IPS-18c (cell line): ENCODE measurements at regions not wholly inside any gene's neighbourhood (a gene's known extent, or its start where the extent isn't known, plus 50 kb on each side); places are given as distances from the start of the nearest gene placed in this dataset.
"Not testable (repeated sequence)": the region's sequence is repeated elsewhere in the genome, so short reads cannot be mapped to it uniquely, and the experiment has no call there.

Experiments
- H3K4me3 ChIP-seq: 2 replicates; pipeline ENCODE4 v1.7.0; 2013; ENCODE audit warnings: low read depth, mild to moderate bottlenecking, low read length, moderate library complexity; ENCODE audit not compliant: insufficient read depth
- H3K9me3 ChIP-seq: one replicate; pipeline ENCODE4 v1.6.1; 2013; ENCODE audit warnings: mild to moderate bottlenecking, low read length, moderate library complexity; ENCODE audit not compliant: control insufficient read depth, insufficient read depth

DNA sequence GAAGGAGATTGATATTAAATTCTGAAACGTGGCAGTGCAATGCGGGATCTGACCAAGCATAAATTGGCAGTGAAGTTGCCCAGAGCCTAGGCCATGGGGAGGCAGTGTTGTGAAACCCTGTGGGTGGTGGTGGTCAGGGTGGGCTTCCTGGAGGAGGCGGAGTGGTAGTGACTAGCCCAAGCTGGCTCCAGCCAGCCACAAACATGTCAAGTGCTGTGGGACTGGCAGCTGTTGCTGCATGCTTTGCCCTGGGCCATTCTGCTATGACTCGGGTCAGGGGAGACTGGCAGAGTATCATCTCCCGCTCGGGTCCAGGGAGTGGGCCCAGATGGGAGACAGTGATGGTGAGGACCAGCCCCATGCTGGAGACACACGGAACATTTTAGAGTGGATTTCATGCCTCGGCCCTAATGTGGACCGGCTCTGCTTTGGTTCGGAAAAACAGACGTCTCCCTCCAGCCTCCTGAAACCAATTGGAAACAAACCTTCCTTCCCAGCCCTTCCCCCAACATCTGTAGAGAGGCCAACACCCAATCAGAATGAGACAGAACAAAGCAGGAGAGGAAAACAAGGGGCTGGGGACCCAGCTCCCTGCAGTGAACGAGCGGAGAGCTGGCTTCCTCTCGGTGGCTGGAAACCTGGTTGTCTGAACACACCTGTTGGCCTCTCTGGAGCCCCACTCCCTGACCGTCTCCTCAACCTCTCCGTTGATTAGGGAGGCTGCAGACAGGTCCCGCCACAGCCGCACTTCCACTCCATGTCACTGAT lies 58.2 kb downstream of the TMEM270 start:
- Histone ChIP-seq H3K9me3 (peaks cover 2% of the 10 kb centered on the region), H3K4me3 (0 out of 2 replicates have a peak overlapping the region, but pooled peaks have one; percentile 1)

DNA sequence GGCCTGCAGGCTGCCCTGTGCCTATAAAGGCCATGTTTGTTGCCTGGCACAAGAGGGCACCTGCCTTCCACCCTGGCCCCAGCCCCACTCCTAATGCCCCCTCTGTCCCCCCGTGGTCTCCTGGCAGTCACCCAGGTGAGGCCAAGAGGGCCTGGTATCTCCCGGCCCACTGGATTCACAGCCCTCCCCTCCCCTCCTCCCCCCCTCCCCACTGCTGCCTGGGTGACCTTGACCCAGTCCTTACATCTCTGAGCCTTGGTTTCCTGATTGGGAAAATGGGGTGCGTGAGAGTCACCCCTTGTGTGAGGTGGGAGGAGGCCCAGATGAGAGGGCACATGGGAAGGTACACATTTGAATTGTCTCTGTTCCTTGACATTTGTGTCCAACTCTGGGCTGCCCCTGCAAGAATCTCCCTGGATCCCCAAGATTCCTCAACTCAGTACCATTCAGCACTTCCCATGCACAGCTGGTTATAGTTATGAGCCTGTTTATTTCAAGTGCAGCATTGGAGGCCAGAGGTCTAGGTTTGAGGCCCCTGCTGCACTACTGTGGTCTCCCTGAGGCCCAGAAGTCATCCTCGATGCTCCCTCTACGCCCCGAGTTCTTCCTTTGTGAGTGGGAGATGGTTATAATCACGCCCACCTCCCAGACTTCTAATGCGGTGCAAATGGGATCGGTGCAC lies 58.9 kb downstream of the TMEM270 start:
- Histone ChIP-seq H3K4me3 (0 out of 2 replicates have a peak overlapping the region, but pooled peaks have one; percentile 1), H3K9me3 (no peaks in the 10 kb centered on the region)

DNA sequence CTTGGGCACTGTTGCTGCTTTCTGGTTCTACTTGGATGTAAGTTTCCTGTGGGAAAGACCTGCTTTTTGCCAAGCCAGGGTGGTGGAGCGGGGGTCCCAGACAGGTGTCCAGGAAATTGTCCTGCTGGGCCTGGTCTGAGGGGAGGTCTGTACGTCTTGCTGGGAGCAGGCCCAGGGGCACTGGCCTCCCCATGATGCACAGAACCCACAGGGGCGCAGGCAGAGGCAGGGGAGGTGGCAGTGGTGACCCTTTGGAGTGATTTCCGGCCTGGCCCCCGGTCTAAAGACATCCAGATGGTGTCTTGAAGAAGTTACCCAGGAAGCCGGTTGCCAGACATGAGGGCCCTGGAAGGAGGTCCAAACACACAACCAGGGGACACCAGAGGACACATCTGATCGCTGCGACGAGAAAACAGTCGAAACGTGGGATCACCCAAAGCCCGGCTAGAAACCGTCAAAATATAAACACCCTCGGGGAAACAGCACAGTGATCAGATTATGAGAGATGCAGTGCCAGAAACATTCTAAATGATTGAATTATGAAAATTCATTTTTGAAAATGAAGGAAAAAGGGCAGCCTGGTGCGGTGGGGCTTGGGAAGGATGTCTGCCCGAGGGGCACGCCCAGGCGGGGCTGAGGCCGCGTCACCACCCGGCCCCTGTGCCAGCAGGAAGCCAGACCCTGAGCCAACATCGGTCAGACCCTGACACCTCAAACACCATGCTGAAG lies 59.6 kb downstream of the TMEM270 start:
- Histone ChIP-seq H3K9me3 (no peaks in the 10 kb centered on the region), H3K4me3 (no peak overlapping the region)

DNA sequence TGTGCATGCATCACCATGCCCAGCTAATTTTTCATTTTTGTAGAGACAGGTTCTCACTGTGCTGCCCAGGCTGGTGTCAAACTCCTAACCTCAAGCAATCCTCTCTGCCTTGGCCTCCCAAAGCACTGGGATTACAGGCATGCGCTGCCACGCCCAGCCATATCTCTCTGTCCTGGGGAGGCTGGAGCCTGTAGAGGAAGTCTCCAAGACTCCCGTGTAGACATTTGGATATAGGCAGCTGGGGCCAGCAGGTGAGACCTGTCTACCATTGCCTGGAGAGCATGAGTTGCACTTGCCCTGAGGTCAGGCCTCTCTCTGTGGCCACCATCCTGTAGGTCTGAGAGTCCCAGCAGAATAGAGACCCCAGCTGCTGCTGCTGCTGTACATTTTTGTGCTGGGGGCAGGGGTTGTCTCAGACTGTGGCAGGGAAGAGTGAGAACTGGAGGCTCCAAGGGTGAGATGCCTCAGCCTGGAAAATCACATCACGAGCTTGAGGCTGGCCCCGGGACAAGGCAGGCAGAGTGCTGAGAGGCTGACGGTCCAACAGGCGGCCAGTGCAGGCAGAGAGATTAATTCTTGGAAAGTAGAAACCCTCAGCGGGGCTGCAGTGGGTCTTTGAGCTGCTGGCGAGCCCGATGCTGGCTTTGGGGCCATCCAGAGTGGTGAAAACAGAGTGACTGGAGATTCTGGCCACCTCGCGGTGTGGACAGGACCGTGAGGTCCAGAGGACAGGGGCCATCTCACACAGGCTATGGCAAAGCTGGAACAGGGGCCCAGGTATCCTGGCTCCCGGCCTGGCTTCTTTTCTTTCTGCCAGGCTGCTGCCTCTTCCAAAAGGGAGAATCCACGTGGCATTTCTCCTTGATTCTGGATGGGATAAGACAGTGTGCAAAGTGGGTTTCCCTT lies 60.9 kb downstream of the TMEM270 start:
- H3K9me3 ChIP-seq: no peaks in the 10 kb centered on the region
- H3K4me3 ChIP-seq: no peak overlapping the region

DNA sequence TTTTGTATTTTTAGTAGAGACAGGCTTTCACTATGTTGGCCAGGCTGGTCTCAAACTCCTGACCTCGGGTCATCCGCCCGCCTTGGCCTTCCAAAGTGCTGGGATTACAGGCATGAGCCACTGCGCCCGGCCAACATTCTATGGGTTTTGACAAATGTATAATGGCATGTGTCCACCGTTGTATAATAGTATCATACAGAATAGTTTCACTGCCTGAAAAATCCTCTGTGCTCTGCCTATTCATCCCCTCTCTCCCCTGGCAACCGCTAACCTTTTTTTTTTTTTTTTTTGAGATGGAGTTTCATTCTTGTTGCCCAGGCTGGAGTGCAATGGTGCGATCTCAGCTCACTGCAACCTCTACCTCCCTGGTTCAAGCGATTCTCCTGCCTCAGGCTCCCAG lies 67.7 kb downstream of the TMEM270 start:
- not testable (repeated sequence) for H3K9me3 ChIP-seq, H3K4me3 ChIP-seq

DNA sequence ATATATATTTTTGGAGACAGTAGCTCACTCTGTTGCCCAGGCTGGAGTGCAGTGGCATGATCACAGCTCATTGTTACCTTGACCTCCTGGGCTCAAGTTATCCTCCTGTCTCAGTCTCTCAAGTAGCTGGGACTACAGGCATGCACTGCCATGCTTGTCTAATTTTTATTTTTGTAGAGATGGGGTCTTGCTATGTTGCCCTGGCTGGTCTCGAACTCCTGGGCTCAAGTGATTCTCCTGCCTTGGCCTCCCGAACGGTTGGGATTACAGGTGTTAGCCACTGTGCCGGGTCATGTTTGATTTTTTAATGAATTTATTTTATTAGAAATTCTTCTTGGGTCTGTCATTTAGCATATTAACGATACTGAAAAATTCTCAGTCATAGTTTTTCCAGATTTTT lies 70.5 kb downstream of the TMEM270 start:
- Histone ChIP-seq H3K4me3 (no peak overlapping the region), H3K9me3 (no peaks in the 10 kb centered on the region)

DNA sequence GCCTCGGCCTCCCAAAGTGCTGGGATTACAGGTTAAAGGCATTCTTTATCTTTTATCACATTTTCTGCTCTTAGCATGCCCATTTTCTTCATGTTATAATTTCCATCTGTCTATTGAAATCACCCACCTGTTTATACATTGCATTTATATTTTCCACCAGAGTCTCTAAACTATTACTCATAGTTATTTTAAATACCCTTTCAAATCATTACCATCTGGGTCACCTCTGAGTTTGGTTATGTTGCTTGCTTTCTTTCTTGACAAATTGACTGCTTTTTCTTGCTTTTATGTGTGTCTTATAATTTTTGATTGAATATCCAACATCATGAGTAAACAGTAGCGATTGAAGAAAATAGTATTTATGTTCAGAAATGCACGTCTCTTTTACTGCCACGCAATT lies 71.4 kb downstream of the TMEM270 start:
- no peaks in the 10 kb centered on the region for H3K9me3 ChIP-seq

DNA sequence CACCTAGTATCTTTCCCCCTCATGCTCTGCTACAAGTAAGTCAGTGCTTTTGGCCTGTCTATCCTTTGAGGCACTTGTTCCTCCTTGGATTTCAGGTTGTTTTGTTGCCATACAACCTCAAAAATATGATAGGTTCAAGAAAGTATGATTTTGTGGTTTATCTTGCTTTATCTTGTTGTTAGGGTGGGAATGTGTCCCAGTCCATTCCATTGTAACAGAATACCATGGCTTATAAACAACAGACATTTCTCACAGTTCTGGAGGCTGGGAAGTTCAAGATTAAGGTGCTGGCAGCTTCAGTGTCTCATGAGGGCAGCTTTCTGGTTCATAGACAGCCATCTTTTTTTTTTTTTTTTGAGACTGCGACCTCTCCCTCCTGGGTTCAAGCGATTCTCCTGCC lies 72.1 kb downstream of the TMEM270 start:
- no peaks in the 10 kb centered on the region for H3K9me3 ChIP-seq
- H3K4me3 ChIP-seq: no peak overlapping the region

More for the DNA sequence above, 71.4 kb downstream of the TMEM270 start:
- H3K4me3 ChIP-seq: no peak overlapping the region

DNA sequence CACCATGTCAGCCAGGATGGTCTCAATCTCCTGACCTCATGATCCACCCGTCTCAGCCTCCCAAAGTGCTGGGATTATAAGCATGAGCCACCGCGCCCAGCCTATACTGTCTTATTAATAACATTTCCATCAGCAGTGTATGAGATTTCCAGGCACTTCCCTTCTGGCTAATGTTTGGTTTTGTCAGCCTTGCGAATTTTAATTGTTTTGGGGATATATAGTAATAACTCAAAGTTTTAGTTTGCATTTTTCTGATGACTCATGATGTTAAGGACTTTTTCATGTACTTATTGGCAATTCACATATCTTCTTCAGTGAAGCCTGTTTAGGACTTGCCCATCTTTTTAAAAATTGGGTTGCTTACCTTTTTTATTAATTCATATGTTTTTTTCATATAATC lies 76.0 kb downstream of the TMEM270 start:
- Histone ChIP-seq H3K9me3 (no peaks in the 10 kb centered on the region), H3K4me3 (no peak overlapping the region)

DNA sequence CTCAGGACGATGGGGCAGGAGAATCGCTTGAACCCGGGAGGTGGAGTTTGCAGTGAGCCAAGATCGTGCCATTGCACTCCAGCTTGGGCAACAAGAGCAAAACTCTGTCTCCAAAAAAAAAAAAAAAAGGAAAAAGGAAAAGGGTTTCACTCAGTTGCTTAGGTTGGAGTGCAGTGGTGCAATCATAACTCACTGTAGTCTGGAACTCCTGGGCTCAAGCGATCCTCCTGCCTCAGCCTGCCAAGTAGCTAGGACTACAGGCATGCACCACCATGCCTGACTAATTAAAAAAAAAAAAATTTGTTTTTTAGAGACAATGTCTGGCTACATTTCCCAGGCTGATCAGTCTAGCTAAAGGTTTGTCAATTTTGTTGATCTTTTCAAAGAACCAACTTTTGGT lies 76.7 kb downstream of the TMEM270 start:
- H3K4me3 ChIP-seq: not testable (repeated sequence)

DNA sequence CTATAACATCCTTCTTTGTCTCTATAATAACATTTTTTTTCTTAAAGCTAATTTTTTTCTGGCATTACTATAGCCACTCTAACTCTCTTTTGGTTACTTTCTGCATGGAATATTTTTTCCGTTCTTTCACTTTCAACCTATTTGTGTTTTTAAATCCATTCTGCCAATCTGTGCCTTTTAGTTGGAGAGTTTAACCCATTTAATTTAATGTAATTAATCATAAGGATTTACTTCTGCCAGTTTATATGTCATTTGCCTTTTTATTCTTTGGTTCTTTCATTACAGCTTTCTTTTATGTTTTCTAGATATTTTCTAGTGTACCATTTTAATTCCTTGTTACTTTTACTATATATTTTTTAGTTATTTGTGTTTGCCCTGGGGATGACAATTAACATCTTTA lies 78.6 kb downstream of the TMEM270 start:
- H3K4me3 ChIP-seq: no peak overlapping the region
- peaks cover 2% of the 10 kb centered on the region for H3K9me3 ChIP-seq

More for the DNA sequence above, 76.7 kb downstream of the TMEM270 start:
- H3K9me3 ChIP-seq: not testable (repeated sequence)

DNA sequence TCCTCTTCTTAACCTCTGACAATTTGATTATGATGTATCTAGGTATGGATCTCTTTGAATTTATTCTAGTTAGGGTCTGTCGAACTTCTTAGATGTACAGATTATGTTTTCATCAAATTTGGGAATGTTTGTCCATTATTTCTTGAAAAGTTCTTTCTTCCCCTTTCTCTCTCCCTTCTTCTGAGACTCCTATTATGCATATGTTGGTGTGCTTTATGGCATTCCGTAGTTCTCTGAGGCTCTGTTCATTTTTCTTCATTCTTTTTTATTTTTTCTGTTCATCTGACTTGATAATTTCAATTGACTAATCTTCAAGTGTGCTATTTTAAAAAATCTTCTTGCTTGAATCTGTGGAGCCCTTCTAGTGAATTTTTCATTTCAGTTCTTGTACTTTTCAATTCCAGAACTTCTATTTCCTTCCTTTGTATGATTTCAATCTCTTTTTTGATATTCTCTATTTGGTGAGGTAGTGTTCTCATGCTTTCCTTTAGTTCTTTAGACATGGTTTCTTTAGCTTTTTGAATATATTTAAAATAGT lies 79.8 kb downstream of the TMEM270 start:
- Histone ChIP-seq H3K9me3 (peaks cover 2% of the 10 kb centered on the region), H3K4me3 (no peak overlapping the region)

DNA sequence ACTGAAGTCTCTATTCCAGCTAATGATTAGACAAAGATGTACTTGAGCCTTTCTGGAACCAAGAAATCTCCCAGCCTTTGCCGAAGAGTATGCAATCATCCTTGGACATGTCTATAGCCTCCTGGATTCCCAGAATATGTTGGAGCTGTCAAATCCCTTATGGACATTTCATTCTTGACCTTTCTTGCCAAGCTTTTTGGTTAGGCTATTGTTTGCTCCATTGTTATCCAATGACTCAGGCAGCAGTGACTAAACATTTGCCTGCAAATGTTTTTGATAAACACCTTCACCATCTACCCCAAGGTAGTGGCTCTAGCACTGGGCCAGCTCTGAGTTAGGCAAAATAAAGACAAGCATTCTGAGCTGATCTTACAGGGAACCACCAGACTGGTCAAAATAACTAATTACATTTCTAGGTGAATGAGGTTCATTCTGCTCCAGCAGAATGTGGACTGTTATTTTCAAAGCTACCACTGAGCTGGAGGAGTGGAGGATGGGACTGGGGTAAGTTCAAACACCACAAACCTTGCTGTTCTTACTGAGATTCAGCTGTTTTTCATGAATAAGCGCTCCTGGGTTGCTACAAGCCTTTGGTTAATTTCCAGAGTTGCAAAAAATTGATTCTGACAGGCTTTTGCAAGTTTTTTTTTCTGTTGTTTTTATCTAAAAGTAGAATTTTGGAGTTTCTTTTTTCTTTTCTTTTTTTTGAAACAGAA lies 81.0 kb downstream of the TMEM270 start:
- Histone ChIP-seq H3K9me3 (peaks cover 2% of the 10 kb centered on the region), H3K4me3 (no peak overlapping the region)

DNA sequence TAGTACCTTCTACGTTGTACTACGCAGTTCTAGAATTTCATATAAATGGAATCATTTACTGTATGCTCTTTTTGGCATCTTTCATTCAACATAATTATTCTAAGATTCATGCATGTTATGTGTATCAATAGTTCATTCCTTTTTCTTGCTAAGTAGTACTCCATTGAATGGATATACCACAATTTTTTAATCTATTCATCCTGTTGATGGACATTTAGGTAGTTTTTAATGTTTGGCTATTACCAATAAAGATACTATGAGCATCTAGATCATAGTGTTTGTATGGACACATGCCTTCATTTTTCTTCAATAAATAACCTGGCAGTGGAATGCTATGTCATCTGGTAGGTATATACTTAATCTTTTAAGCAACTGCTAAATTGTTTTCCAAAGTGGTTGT lies 83.0 kb upstream of the ELN start:
- H3K9me3 ChIP-seq: peaks cover 2% of the 10 kb centered on the region
- H3K4me3 ChIP-seq: no peak overlapping the region

DNA sequence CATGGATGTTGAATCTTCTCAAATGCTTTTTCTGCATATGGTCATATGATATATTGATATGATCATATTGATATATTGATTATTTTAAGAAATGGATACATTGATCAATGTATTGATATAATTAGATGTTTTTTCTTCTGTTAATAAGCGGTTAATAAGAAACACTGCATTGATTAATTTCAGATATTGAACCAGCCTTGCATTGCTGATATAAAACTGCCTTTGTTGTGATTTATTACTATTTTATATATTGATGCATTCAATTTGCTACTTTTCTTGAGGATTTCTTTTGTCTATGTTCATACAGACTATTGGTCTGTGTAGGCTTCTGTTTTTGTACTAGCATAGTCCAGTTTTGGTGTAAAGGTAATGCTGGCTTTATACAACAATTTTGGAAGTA lies 79.7 kb upstream of the ELN start:
- H3K4me3 ChIP-seq: no peak overlapping the region
- peaks cover 2% of the 10 kb centered on the region for H3K9me3 ChIP-seq

DNA sequence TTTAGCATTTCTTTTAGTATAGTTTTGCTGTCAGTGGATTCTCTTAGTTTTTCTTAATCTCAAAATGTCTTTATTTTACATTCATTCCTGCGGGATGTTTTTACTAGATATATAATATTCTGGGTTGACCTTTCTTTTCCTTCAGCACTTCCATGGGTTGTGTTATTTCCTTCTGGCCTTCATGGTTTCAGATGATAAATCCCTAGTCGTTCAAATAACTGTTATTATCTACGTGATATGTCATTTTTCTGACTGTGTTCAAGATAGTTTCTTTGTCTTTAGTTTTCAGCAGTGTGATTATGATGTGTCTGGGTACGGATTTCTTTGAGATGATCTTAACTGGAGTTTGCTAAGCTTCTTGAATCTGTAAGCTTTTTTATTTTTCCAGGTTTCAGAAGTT lies 75.7 kb upstream of the ELN start:
- Histone ChIP-seq H3K9me3 (peaks cover 3% of the 10 kb centered on the region), H3K4me3 (no peak overlapping the region)
